SH-SY5Y (cell line): ENCODE measurements at regions not wholly inside any gene's neighbourhood (a gene's known extent, or its start where the extent isn't known, plus 50 kb on each side); places are given as distances from the start of the nearest gene placed in this dataset.

Source experiments
- GATA2 ChIP-seq: IDR thresholded peaks from 2 replicates; pipeline ENCODE4 v1.6.1; 2011; ENCODE audit warnings: mild to moderate bottlenecking, low read depth, low read length
- GATA3 ChIP-seq: IDR thresholded peaks from 2 replicates; pipeline ENCODE4 v1.6.1; 2011; ENCODE audit warnings: low read depth, mild to moderate bottlenecking, low read length, moderate library complexity

- no peak for TF ChIP-seq GATA2
- TF ChIP-seq GATA3: no peak
Measured at GRCh38 chr9:16343249-16344237, 526.9 kb downstream of the BNC2 start.

GRCh38 chr9:16344343-16344742 lies 526.1 kb downstream of the BNC2 start:
- TF ChIP-seq GATA3 (no peak), GATA2 (no peak)

GRCh38 chr9:16345902-16346301 lies 524.6 kb downstream of the BNC2 start:
- TF ChIP-seq GATA3 (no peak), GATA2 (no peak)

- TF ChIP-seq GATA3: no peak
- no peak for TF ChIP-seq GATA2
Measured at GRCh38 chr9:16347886-16348285, 522.6 kb downstream of the BNC2 start.

- TF ChIP-seq GATA3 (no peak), GATA2 (no peak)
Measured at GRCh38 chr9:16348531-16348930, 521.9 kb downstream of the BNC2 start.

GRCh38 chr9:16352251-16352650 lies 518.2 kb downstream of the BNC2 start:
- no peak for TF ChIP-seq GATA3
- no peak for TF ChIP-seq GATA2

GRCh38 chr9:16352791-16353401 lies 517.6 kb downstream of the BNC2 start:
- no peak for TF ChIP-seq GATA3
- TF ChIP-seq GATA2: no peak

GRCh38 chr9:16356196-16356765 lies 514.2 kb downstream of the BNC2 start:
- no peak for TF ChIP-seq GATA3
- TF ChIP-seq GATA2: no peak

- TF ChIP-seq GATA2 (no peak), GATA3 (no peak)
Measured at GRCh38 chr9:16357828-16358227, 512.6 kb downstream of the BNC2 start.

GRCh38 chr9:16358751-16359150 lies 511.7 kb downstream of the BNC2 start:
- TF ChIP-seq GATA2: no peak
- TF ChIP-seq GATA3: no peak
